ENCODE measurements at regions not wholly inside any gene's neighbourhood (a gene's known extent, or its start where the extent isn't known, plus 50 kb on each side); places are given as distances from the start of the nearest gene placed in this dataset.
A peak's percentile ranks its signal among the peaks of the same experiment; 100 is the strongest.

- WGBS, 2 donors, result 74 to 79% methylated on average over 16 of the region's 16 CpGs
- peaks cover 0 to 2% (median 0%) of the 10 kb centered on the region in 4 donors for H3K4me1 ChIP-seq
- no peak overlapping the region for H3K4me3 ChIP-seq
- no peaks in the 10 kb centered on the region for H3K9me3 ChIP-seq
- DNase-seq (peak in 1 of 2 donors; percentile 58), ATAC-seq (ENCODE audit: low FRiP score in 2 of 2) (peak in 1 of 2 donors; percentile 39)
- TF ChIP-seq POLR2AphosphoS5 (IDR thresholded peaks at IDR 0.05) (peak; percentile 13 to 65), POLR2A (IDR thresholded peaks at IDR 0.05) (no peak), CTCF (IDR thresholded peaks at IDR 0.05) (no peak), EP300 (IDR thresholded peaks at IDR 0.05) (peak in 1 of 4 donors; percentile 24)
- H3K27ac ChIP-seq, result no peak overlapping the region
- H3K36me3 ChIP-seq, result no peaks in the 10 kb centered on the region
- H3K27me3 ChIP-seq, result no peaks in the 10 kb centered on the region
These were observed 241.0 kb downstream of the MYLK4 start for GRCh38 chr6:2509711-2510110.

GRCh38 chr6:2508071-2508470 is 242.7 kb downstream of the MYLK4 start:
- 72 to 75% methylated on average over 3 of the region's 3 CpGs for WGBS, 2 donors

GRCh38 chr6:2507521-2508037 is 243.1 kb downstream of the MYLK4 start:
- no peak for ATAC-seq (ENCODE audit: low FRiP score in 2 of 2)
- DNase-seq, result no peak
- Histone ChIP-seq H3K9me3 (no peaks in the 10 kb centered on the region), H3K27ac (no peak overlapping the region), H3K36me3 (no peaks in the 10 kb centered on the region), H3K4me3 (no peak overlapping the region), H3K4me1 (peaks cover 0 to 9% (median 0%) of the 10 kb centered on the region in 4 donors), H3K27me3 (no peaks in the 10 kb centered on the region)
- WGBS, 2 donors, result 63 to 73% methylated on average over 3 of the region's 3 CpGs
- no peak for TF ChIP-seq CTCF (IDR thresholded peaks at IDR 0.05)
- TF ChIP-seq EP300 (IDR thresholded peaks at IDR 0.05), result no peak
- no peak for TF ChIP-seq POLR2AphosphoS5 (IDR thresholded peaks at IDR 0.05)
- TF ChIP-seq POLR2A (IDR thresholded peaks at IDR 0.05), result no peak

More at GRCh38 chr6:2508071-2508470, 242.7 kb downstream of the MYLK4 start:
- H3K27ac ChIP-seq, result no peak overlapping the region
- TF ChIP-seq POLR2A (IDR thresholded peaks at IDR 0.05) (no peak), EP300 (IDR thresholded peaks at IDR 0.05) (no peak), POLR2AphosphoS5 (IDR thresholded peaks at IDR 0.05) (no peak), CTCF (IDR thresholded peaks at IDR 0.05) (no peak)
- DNase-seq (no peak), ATAC-seq (ENCODE audit: low FRiP score in 2 of 2) (no peak)
- H3K4me1 ChIP-seq, result peaks cover 0 to 9% (median 0%) of the 10 kb centered on the region in 4 donors
- no peak overlapping the region for H3K4me3 ChIP-seq
- H3K9me3 ChIP-seq, result no peaks in the 10 kb centered on the region
- H3K36me3 ChIP-seq, result no peaks in the 10 kb centered on the region
- H3K27me3 ChIP-seq, result no peaks in the 10 kb centered on the region

DNA sequence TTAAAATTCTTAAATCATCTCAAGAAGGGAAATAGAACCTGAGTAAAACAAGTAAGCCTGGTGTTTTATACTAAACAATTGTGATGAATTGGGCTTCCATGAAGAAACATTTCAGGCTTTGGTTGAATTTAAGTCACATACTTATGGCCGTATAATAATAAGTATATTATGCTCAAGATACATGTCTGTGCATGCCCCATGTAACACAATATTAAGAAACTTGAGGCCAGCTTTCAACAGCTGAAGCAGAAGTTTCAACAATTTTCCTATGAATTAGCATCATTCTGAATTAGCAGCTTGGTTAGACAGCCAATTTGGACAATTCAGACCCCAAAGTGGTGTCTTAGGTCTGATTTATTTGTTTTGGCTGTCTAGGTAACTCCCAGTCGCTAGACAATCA is 243.7 kb downstream of the MYLK4 start:
- Histone ChIP-seq H3K36me3 (no peaks in the 10 kb centered on the region), H3K4me1 (peaks cover 0 to 9% (median 0%) of the 10 kb centered on the region in 4 donors), H3K9me3 (no peaks in the 10 kb centered on the region), H3K27ac (no peak overlapping the region), H3K4me3 (no peak overlapping the region), H3K27me3 (no peaks in the 10 kb centered on the region)
- TF ChIP-seq CTCF (IDR thresholded peaks at IDR 0.05) (no peak), POLR2AphosphoS5 (IDR thresholded peaks at IDR 0.05) (no peak), POLR2A (IDR thresholded peaks at IDR 0.05) (no peak), EP300 (IDR thresholded peaks at IDR 0.05) (no peak)
- DNase-seq (no peak), ATAC-seq (ENCODE audit: low FRiP score in 2 of 2) (no peak)
- 60 to 75% methylated on average over 2 of the region's 2 CpGs for whole genome bisulfite sequencing, 2 donors

DNA sequence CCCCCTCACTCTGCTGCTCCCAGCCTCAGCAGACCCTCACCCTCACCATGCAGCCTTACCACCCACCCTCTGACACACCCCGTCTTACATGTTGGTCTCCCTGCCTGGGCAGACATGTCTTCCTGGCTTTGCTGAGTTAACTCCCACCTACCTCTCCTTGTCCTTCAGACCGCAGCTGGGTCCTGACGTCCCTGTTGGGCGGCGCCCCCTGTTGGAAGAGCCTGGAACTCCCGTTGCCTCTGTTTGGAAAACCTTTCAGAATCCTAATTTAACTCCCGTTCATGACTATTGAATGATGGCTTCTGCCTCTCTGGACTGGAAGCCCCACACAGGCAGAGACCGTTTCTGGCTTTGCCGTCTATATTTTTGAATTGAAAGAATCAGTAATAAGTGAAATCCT is 245.1 kb downstream of the MYLK4 start:
- 53 to 59% methylated on average over 9 of the region's 9 CpGs for WGBS, 2 donors
- no peaks in the 10 kb centered on the region for H3K36me3 ChIP-seq
- TF ChIP-seq EP300 (IDR thresholded peaks at IDR 0.05), result no peak
- no peak for TF ChIP-seq POLR2AphosphoS5 (IDR thresholded peaks at IDR 0.05)
- no peak for TF ChIP-seq POLR2A (IDR thresholded peaks at IDR 0.05)
- no peak for TF ChIP-seq CTCF (IDR thresholded peaks at IDR 0.05)
- H3K9me3 ChIP-seq, result no peaks in the 10 kb centered on the region
- H3K4me3 ChIP-seq, result no peak overlapping the region
- peaks cover 0 to 9% (median 0%) of the 10 kb centered on the region in 4 donors for H3K4me1 ChIP-seq
- no peak overlapping the region for H3K27ac ChIP-seq
- DNase-seq (peak in 1 of 2 donors; percentile 32), ATAC-seq (ENCODE audit: low FRiP score in 2 of 2) (no peak)
- no peaks in the 10 kb centered on the region for H3K27me3 ChIP-seq
